Spleen (tissue), 7 donors: ENCODE measurements at regions not wholly inside any gene's neighbourhood (a gene's known extent, or its start where the extent isn't known, plus 50 kb on each side); places are given as distances from the start of the nearest gene placed in this dataset.

Source experiments
- POLR2A ChIP-seq, 3 donors: fragments of 450-650 bp; IDR thresholded peaks; one replicate each; pipeline ENCODE4 v1.5.1; 2017; ENCODE audit warnings: antibody characterized with exemption in 3 of 3, mild to moderate bottlenecking in 1 of 3
- POLR2AphosphoS5 ChIP-seq, 3 donors: sonication (generic); formaldehyde crosslinking; IDR thresholded peaks; one replicate each; pipeline ENCODE4 v1.5.1; 2017; ENCODE audit warnings: antibody characterized with exemption in 3 of 3
- TF ChIP-seq, protein P1 (sequence below), 11 experiments: fragments of 200-600 bp in 7 of 11; fragments of 450-650 bp in 4 of 11; sonication (generic) in 4 of 11; IDR thresholded peaks in 8 of 11; conservative IDR thresholded peaks in 3 of 11; 1 replicate in 7 of 11; 2 replicates in 4 of 11; pipeline versions ENCODE4 v1.4.0 to v1.8.0; 2016 to 2021; ENCODE audit warnings: antibody characterized with exemption in 11 of 11, inconsistent platforms in 4 of 11, mild to moderate bottlenecking in 1 of 11
- donor health status: DM: no; HTN: no; CAD: no; lungs with moderate emphysema.
- donor health status: DM: no; HTN: no; CAD: no.
- donor health status: DM: no; HTN: no; CAD: no.

DNA sequence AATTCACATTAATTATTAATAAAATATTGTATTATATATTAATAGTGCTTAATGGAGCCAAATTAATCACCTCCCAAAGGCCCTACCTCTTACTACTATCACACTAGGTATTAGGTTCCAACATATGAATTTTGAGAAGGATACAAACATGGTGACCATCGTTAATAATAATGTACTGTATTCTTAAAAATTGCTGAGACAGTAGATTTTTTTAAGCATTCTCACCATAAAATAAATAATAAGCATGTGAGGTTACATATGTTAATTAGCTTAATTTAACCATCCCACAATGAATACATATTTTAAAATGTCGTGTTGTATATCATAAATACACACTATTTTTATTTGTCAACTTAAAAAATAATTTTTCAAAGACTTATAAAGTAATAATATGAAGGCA, 299.2 kb upstream of the NR5A2 start:
- TF ChIP-seq, protein P1, sequence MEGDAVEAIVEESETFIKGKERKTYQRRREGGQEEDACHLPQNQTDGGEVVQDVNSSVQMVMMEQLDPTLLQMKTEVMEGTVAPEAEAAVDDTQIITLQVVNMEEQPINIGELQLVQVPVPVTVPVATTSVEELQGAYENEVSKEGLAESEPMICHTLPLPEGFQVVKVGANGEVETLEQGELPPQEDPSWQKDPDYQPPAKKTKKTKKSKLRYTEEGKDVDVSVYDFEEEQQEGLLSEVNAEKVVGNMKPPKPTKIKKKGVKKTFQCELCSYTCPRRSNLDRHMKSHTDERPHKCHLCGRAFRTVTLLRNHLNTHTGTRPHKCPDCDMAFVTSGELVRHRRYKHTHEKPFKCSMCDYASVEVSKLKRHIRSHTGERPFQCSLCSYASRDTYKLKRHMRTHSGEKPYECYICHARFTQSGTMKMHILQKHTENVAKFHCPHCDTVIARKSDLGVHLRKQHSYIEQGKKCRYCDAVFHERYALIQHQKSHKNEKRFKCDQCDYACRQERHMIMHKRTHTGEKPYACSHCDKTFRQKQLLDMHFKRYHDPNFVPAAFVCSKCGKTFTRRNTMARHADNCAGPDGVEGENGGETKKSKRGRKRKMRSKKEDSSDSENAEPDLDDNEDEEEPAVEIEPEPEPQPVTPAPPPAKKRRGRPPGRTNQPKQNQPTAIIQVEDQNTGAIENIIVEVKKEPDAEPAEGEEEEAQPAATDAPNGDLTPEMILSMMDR (IDR thresholded peaks at IDR 0.05 in 8 of 11, conservative IDR thresholded peaks at IDR 0.05 in 3 of 11), result no peak
- TF ChIP-seq POLR2A (IDR thresholded peaks at IDR 0.05), result no peak
- TF ChIP-seq POLR2AphosphoS5 (IDR thresholded peaks at IDR 0.05), result no peak
